HepG2 (cell line): ENCODE measurements at regions not wholly inside any gene's neighbourhood (a gene's known extent, or its start where the extent isn't known, plus 50 kb on each side); places are given as distances from the start of the nearest gene placed in this dataset.

Experiments
- ATAC-seq: fragments of 200-7000 bp; cut with Tn5 transposase; 3 replicates; pipeline ENCODE4 v1.9.1; 2020; ENCODE audit warnings: mild to moderate bottlenecking, moderate library complexity
- BruUV-seq: library from RNA; stranded (reverse); fragments of 400-500 nt; replicated peaks from 2 replicates; lab custom pipeline; 2021; lab: Mats Ljungman, UMichigan
- CTCF ChIA-PET: fragments of 300-600 bp; formaldehyde crosslinking; extraction: SDS; loops from one replicate; lab custom pipeline; 2021; ENCODE audit warnings: low total read pairs, inconsistent platforms, low intra/inter-chr PET ratio; lab: Yijun Ruan, JAX
- POLR2A ChIA-PET: fragments of 350-600 bp; sonication (Branson Sonifier 250); formaldehyde crosslinking; loops from one replicate; lab custom pipeline; 2020; ENCODE audit warnings: antibody characterized with exemption, inconsistent platforms; lab: Yijun Ruan, JAX
- DNase-seq: peaks from one replicate; pipeline ENCODE4 v3.0.0-alpha.2; 2015; ENCODE audit warnings: low spot score
- FAIRE-seq: peaks from 3 replicates; lab custom pipeline; 2011; peaks lifted over from hg19 to GRCh38; lab: Jason Lieb, UNC
- H2AFZ ChIP-seq: one replicate; pipeline ENCODE4 v1.6.1; 2011; ENCODE audit warnings: low read length, inconsistent platforms
- H3K27ac ChIP-seq: fragments of 300-600 bp; 3 replicates; pipeline ENCODE4 v1.8.0; 2011; ENCODE audit warnings: mixed run types, mild to moderate bottlenecking, mixed read lengths, low read length, inconsistent platforms; ENCODE audit not compliant: insufficient read depth; ENCODE audit errors: extremely low read length
- H3K27me3 ChIP-seq, 2 experiments: fragments of 200-600 bp in 1 of 2; 2 replicates in 1 of 2; 3 replicates in 1 of 2; pipeline versions ENCODE4 v1.6.0 to v1.8.0; 2011; ENCODE audit warnings: low read length in 2 of 2, mild to moderate bottlenecking in 2 of 2, moderate library complexity in 2 of 2, inconsistent platforms in 1 of 2; ENCODE audit not compliant: insufficient read depth in 2 of 2, control insufficient read depth in 1 of 2
- H3K36me3 ChIP-seq, 2 experiments: fragments of 200-600 bp in 1 of 2; replicated peaks in 1 of 2; 2 replicates in 1 of 2; 3 replicates in 1 of 2; pipeline versions ENCODE4 v1.5.1 to v1.8.0; 2011; ENCODE audit warnings: low read length in 2 of 2, inconsistent platforms in 1 of 2; ENCODE audit not compliant: insufficient read depth in 2 of 2, control insufficient read depth in 1 of 2
- H3K4me1 ChIP-seq: 2 replicates; pipeline ENCODE4 v1.5.1; 2012; ENCODE audit warnings: low read length, inconsistent platforms; ENCODE audit not compliant: insufficient read depth
- H3K4me2 ChIP-seq: 2 replicates; pipeline ENCODE4 v1.6.0; 2011; ENCODE audit warnings: low read depth, low read length, inconsistent platforms
- H3K4me3 ChIP-seq, 3 experiments: fragments of 200-600 bp in 1 of 3; sonication (generic), shearing (Covaris generic) in 1 of 3; replicated peaks in 1 of 3; 2 replicates each; pipeline ENCODE4 v1.5.1; 2011 to 2016; ENCODE audit warnings: low read length in 3 of 3, inconsistent platforms in 2 of 3, low read depth in 2 of 3, mild to moderate bottlenecking in 2 of 3, control low read depth in 1 of 3, mixed read lengths in 1 of 3; ENCODE audit not compliant: insufficient read depth in 1 of 3
- H3K79me2 ChIP-seq: one replicate; pipeline ENCODE4 v1.6.1; 2011; ENCODE audit warnings: low read length, inconsistent platforms; ENCODE audit not compliant: insufficient read depth
- H3K9ac ChIP-seq: 2 replicates; pipeline ENCODE4 v1.6.0; 2011; ENCODE audit warnings: mild to moderate bottlenecking, low read depth, low read length, inconsistent platforms; ENCODE audit not compliant: insufficient read depth
- H3K9me3 ChIP-seq: 2 replicates; pipeline ENCODE4 v1.5.1; 2012; ENCODE audit warnings: mild to moderate bottlenecking, low read length
- H4K20me1 ChIP-seq: 2 replicates; pipeline ENCODE4 v1.6.0; 2011; ENCODE audit warnings: inconsistent platforms, mild to moderate bottlenecking, low read length, moderate library complexity; ENCODE audit not compliant: insufficient read depth
- FOXA3 ChIP-seq: IDR thresholded peaks from 2 replicates; pipeline ENCODE4 v1.6.1; 2016; ENCODE audit warnings: missing genetic modification reagents, missing compliant biosample characterization
- KDM2A ChIP-seq: sonication (generic); formaldehyde crosslinking; IDR thresholded peaks from 2 replicates; pipeline ENCODE4 v1.4.0; 2020; ENCODE audit warnings: low read depth, missing genetic modification reagents, borderline replicate concordance
- KLF16 ChIP-seq, 2 experiments: sonication (generic) in 1 of 2; formaldehyde crosslinking in 1 of 2; IDR thresholded peaks; 2 replicates each; pipeline versions ENCODE4 v1.6.1 to v1.8.0; 2016 to 2023; ENCODE audit warnings: missing genetic modification reagents in 2 of 2, missing compliant biosample characterization in 1 of 2
- NR3C1 ChIP-seq: sonication (generic); formaldehyde crosslinking; IDR thresholded peaks from 2 replicates; pipeline ENCODE4 v1.4.0; 2020; ENCODE audit warnings: missing genetic modification reagents
- REPIN1 ChIP-seq: sonication (generic); formaldehyde crosslinking; IDR thresholded peaks from 2 replicates; pipeline ENCODE4 v1.8.0; 2022; ENCODE audit warnings: missing genetic modification reagents, low read depth, mild to moderate bottlenecking, borderline replicate concordance
- SMARCE1 ChIP-seq: fragments of 450-650 bp; IDR thresholded peaks from 2 replicates; pipeline ENCODE4 v1.6.1; 2017; ENCODE audit warnings: borderline replicate concordance
- ZNF788 ChIP-seq: sonication (generic); formaldehyde crosslinking; IDR thresholded peaks from 2 replicates; pipeline ENCODE4 v1.5.0; 2020; ENCODE audit warnings: mild to moderate bottlenecking, missing genetic modification reagents, borderline replicate concordance
- WGBS: methylation state at CpG from one replicate; pipeline ENCODE4 v1.1.6; 2017; ENCODE audit warnings: low lambda C conversion rate; 5-methylcytosine and 5-hydroxymethylcytosine counted together
- in situ Hi-C: cut with HindIII; loops from 2 replicates; pipeline ENCODE4 v1.10.0; 2017; ENCODE audit warnings: low pct_unique_long_range_greater_than_20kb; ENCODE audit not compliant: extremely low pct_ligation_motif_present
- intact Hi-C: fragments of 100-400 bp; cut with micrococcal nuclease; formaldehyde crosslinking; loops from one replicate; pipeline ENCODE4 v1.10.0; 2022; ENCODE audit not compliant: unreplicated experiment
- TF ChIP-seq, protein P1 (sequence below): sonication (generic); formaldehyde crosslinking; IDR thresholded peaks from 2 replicates; pipeline ENCODE4 v1.4.0; 2020; ENCODE audit warnings: low read depth, mild to moderate bottlenecking, missing genetic modification reagents
- TF ChIP-seq, protein P2 (sequence below): IDR thresholded peaks from 2 replicates; pipeline ENCODE4 v1.6.1; 2016; ENCODE audit warnings: missing compliant biosample characterization, missing genetic modification reagents, borderline replicate concordance

DNA sequence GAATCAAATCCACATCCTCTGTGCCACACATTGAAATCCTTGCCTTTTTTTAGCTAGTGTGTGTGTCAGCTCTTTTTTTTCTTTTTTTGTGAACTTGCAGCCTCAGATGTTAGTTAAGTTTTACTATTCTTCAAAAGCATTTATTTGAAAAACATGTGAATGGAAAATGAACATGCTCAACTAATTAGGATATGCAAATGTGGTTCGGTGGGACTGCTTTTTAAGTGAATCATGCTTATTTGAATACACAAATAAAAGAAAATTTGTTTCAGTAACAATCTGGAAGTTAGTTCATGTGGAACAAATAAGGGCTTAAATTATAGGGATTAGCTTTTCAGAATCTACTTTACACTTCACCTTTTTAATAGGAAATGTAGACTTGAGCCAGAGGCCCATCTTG is 751.5 kb upstream of the FAM241A start:
- Histone ChIP-seq H3K9ac (no peak overlapping the region), H3K27me3 (no peaks in the 10 kb centered on the region), H3K4me2 (no peak overlapping the region), H2AFZ (no peak overlapping the region), H3K9me3 (no peaks in the 10 kb centered on the region; the same call in 1 of the 2 replicates), H4K20me1 (no peaks in the 10 kb centered on the region), H3K4me3 (no peak overlapping the region), H3K79me2 (no peaks in the 10 kb centered on the region), H3K36me3 (no peaks in the 10 kb centered on the region)
- intact Hi-C loops (no loop called here), in situ Hi-C loops (no loop called here)
- DNase-seq, result no peak
- ChIA-PET CTCF (no interaction called here), POLR2A (no interaction called here)
- WGBS, result 0% methylated on average over 1 of the region's 1 CpG
- TF ChIP-seq NR3C1 (CRISPR knock-in tag), result no peak
- TF ChIP-seq KLF16 (CRISPR knock-in tag; IDR thresholded peaks at IDR 0.05), result no peak
- TF ChIP-seq KDM2A (CRISPR knock-in tag), result no peak
- TF ChIP-seq, protein P1, sequence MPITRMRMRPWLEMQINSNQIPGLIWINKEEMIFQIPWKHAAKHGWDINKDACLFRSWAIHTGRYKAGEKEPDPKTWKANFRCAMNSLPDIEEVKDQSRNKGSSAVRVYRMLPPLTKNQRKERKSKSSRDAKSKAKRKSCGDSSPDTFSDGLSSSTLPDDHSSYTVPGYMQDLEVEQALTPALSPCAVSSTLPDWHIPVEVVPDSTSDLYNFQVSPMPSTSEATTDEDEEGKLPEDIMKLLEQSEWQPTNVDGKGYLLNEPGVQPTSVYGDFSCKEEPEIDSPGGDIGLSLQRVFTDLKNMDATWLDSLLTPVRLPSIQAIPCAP (CRISPR knock-in tag), result no peak
- no peak for TF ChIP-seq FOXA3 (CRISPR knock-in tag)
- TF ChIP-seq SMARCE1, result no peak
- no peak for TF ChIP-seq ZNF788 (CRISPR knock-in tag)
- TF ChIP-seq REPIN1 (CRISPR knock-in tag), result no peak
- TF ChIP-seq, protein P2, sequence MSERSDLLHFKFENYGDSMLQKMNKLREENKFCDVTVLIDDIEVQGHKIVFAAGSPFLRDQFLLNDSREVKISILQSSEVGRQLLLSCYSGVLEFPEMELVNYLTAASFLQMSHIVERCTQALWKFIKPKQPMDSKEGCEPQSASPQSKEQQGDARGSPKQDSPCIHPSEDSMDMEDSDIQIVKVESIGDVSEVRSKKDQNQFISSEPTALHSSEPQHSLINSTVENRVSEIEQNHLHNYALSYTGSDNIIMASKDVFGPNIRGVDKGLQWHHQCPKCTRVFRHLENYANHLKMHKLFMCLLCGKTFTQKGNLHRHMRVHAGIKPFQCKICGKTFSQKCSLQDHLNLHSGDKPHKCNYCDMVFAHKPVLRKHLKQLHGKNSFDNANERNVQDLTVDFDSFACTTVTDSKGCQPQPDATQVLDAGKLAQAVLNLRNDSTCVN (CRISPR knock-in tag), result no peak
- TF ChIP-seq, all 625 proteins: peak for 0
- BruUV-seq, result no TSS peak
- Histone ChIP-seq H3K27ac (no peak overlapping the region), H3K4me1 (no peaks in the 10 kb centered on the region)
- FAIRE-seq (no peak), ATAC-seq (no peak)
